WTC11 (cell line): ENCODE measurements at regions not wholly inside any gene's neighbourhood (a gene's known extent, or its start where the extent isn't known, plus 50 kb on each side); places are given as distances from the start of the nearest gene placed in this dataset.
A peak's percentile ranks its signal among the peaks of the same experiment; 100 is the strongest.

Experiments used
- ATAC-seq: fragments of 200-7000 bp; cut with Tn5 transposase; 2 replicates; pipeline ENCODE4 v1.10.0; 2021; ENCODE audit warnings: mild to moderate bottlenecking, moderate library complexity
- CTCF ChIA-PET: fragments of 300-600 bp; sonication (Branson Sonifier 250); formaldehyde crosslinking; loops from one replicate; lab custom pipeline; 2021; ENCODE audit warnings: antibody characterized with exemption; lab: Charles Lee
- POLR2A ChIA-PET: fragments of 350-600 bp; sonication (Branson Sonifier 250); formaldehyde crosslinking; loops from one replicate; lab custom pipeline; 2021; ENCODE audit warnings: antibody characterized with exemption; lab: Charles Lee
- DNase-seq: peaks from one replicate; pipeline ENCODE4 v3.0.0; 2021; ENCODE audit warnings: low spot score
- H3K27ac Mint-ChIP-seq: 2 replicates; pipeline ENCODE4 v1.8.0; 2021; ENCODE audit warnings: mixed read lengths
- H3K27me3 Mint-ChIP-seq: 2 replicates; pipeline ENCODE4 v1.8.0; 2021; ENCODE audit warnings: low read depth, mild to moderate bottlenecking, moderate library complexity, mixed read lengths
- H3K36me3 Mint-ChIP-seq: 2 replicates; pipeline ENCODE4 v1.8.0; 2021; ENCODE audit warnings: mixed read lengths
- H3K4me1 Mint-ChIP-seq: 2 replicates; pipeline ENCODE4 v1.8.0; 2022; ENCODE audit warnings: mixed read lengths
- H3K4me3 Mint-ChIP-seq: 2 replicates; pipeline ENCODE4 v1.8.0; 2021; ENCODE audit warnings: mild to moderate bottlenecking, moderate library complexity, mixed read lengths
- H3K9me3 Mint-ChIP-seq: 2 replicates; pipeline ENCODE4 v1.8.0; 2021; ENCODE audit warnings: mixed read lengths
- ERG ChIP-seq: fragments of 250-450 bp; sonication (Bioruptor Pico); IDR thresholded peaks from 2 replicates; pipeline ENCODE4 v1.8.0; 2021; ENCODE audit warnings: mild to moderate bottlenecking
- HMGA2 ChIP-seq: fragments of 250-450 bp; sonication (Bioruptor Pico); IDR thresholded peaks from 2 replicates; pipeline ENCODE4 v1.4.0; 2021; ENCODE audit warnings: mild to moderate bottlenecking, moderate library complexity
- IRF1 ChIP-seq: sonication (generic); formaldehyde crosslinking; IDR thresholded peaks from 2 replicates; pipeline ENCODE4 v1.8.0; 2023; ENCODE audit warnings: missing genetic modification reagents
- JAZF1 ChIP-seq: fragments of 250-450 bp; sonication (Bioruptor Pico); IDR thresholded peaks from 2 replicates; pipeline ENCODE4 v1.9.0; 2021; ENCODE audit warnings: moderate library complexity, mild to moderate bottlenecking, inconsistent platforms
- KAT7 ChIP-seq: sonication (generic); formaldehyde crosslinking; IDR thresholded peaks from 2 replicates; pipeline ENCODE4 v1.8.1; 2023; ENCODE audit warnings: missing genetic modification reagents, mild to moderate bottlenecking, borderline replicate concordance
- NR2C2 ChIP-seq: sonication (generic); formaldehyde crosslinking; IDR thresholded peaks from 2 replicates; pipeline ENCODE4 v1.8.0; 2022; ENCODE audit warnings: mild to moderate bottlenecking, missing genetic modification reagents
- PREB ChIP-seq: sonication (generic); formaldehyde crosslinking; IDR thresholded peaks from 2 replicates; pipeline ENCODE4 v1.8.1; 2022; ENCODE audit warnings: mild to moderate bottlenecking, missing genetic modification reagents, moderate library complexity, borderline replicate concordance
- SP1 ChIP-seq: sonication (generic); formaldehyde crosslinking; conservative IDR thresholded peaks from 2 replicates; pipeline ENCODE4 v1.8.1; 2022; ENCODE audit warnings: missing genetic modification reagents
- ZBTB21 ChIP-seq: sonication (generic); formaldehyde crosslinking; IDR thresholded peaks from 2 replicates; pipeline ENCODE4 v1.8.1; 2023; ENCODE audit warnings: mild to moderate bottlenecking, missing genetic modification reagents, borderline replicate concordance
- ZNF138 ChIP-seq: sonication (generic); formaldehyde crosslinking; conservative IDR thresholded peaks from 2 replicates; pipeline ENCODE4 v1.8.1; 2022; ENCODE audit warnings: mild to moderate bottlenecking, moderate library complexity, missing genetic modification reagents
- ZNF219 ChIP-seq: sonication (generic); formaldehyde crosslinking; IDR thresholded peaks from 2 replicates; pipeline ENCODE4 v1.8.0; 2023; ENCODE audit warnings: missing genetic modification reagents, mild to moderate bottlenecking, borderline replicate concordance
- ZNF232 ChIP-seq: sonication (generic); formaldehyde crosslinking; IDR thresholded peaks from 2 replicates; pipeline ENCODE4 v1.8.0; 2022; ENCODE audit warnings: mild to moderate bottlenecking, missing genetic modification reagents
- ZNF263 ChIP-seq: sonication (generic); formaldehyde crosslinking; IDR thresholded peaks from 2 replicates; pipeline ENCODE4 v1.8.1; 2022; ENCODE audit warnings: low read depth, mild to moderate bottlenecking, moderate library complexity, missing genetic modification reagents
- ZNF317 ChIP-seq: sonication (generic); formaldehyde crosslinking; IDR thresholded peaks from 2 replicates; pipeline ENCODE4 v1.8.1; 2023; ENCODE audit warnings: low read depth, mild to moderate bottlenecking, moderate library complexity, missing genetic modification reagents, borderline replicate concordance

- TF ChIP-seq ZNF317 (no peak), IRF1 (CRISPR knock-in tag) (no peak), JAZF1 (CRISPR knock-in tag) (no peak), ERG (no peak), ZNF232 (CRISPR knock-in tag) (no peak), ZNF138 (no peak), NR2C2 (CRISPR knock-in tag) (no peak), PREB (CRISPR knock-in tag) (no peak), ZNF219 (CRISPR knock-in tag) (no peak), HMGA2 (CRISPR knock-in tag) (no peak)
These were observed 128.2 kb upstream of the IRX4 start (continued) for GRCh38 chr5:2010940-2011339.

GRCh38 chr5:2009986-2010914 lies 127.5 kb upstream of the IRX4 start:
- Mint-ChIP-seq H3K27ac (no peak overlapping the region), H3K27me3 (no peaks in the 10 kb centered on the region), H3K9me3 (no peaks in the 10 kb centered on the region), H3K36me3 (no peaks in the 10 kb centered on the region), H3K4me1 (0 out of 2 replicates have a peak, but pooled peaks cover 3% of the 10 kb centered on the region), H3K4me3 (no peak overlapping the region)
- DNase-seq (no peak), ATAC-seq (no peak)
- POLR2A ChIA-PET, result no interaction called here
- CTCF ChIA-PET, result interaction anchor here (0.5 to 1.6 kb wide), 2 partner anchors 29 to 310 kb away, joined by 3 read pairs; no protein-coding TSS in a partner anchor
- TF ChIP-seq KAT7 (CRISPR knock-in tag) (no peak), ZNF263 (CRISPR knock-in tag) (no peak)

- Mint-ChIP-seq H3K27ac (no peak overlapping the region), H3K4me3 (no peak overlapping the region), H3K4me1 (0 out of 2 replicates have a peak, but pooled peaks cover 3% of the 10 kb centered on the region), H3K9me3 (no peaks in the 10 kb centered on the region), H3K27me3 (no peaks in the 10 kb centered on the region), H3K36me3 (no peaks in the 10 kb centered on the region)
- TF ChIP-seq ZBTB21 (CRISPR knock-in tag), result no peak
- ChIA-PET POLR2A (no interaction called here), CTCF (interaction anchor here (1.6 kb wide), 1 partner anchor 30 kb away, joined by 3 read pairs; no protein-coding TSS in a partner anchor)
- no peak for DNase-seq
- no peak for ATAC-seq
These were observed 126.3 kb upstream of the IRX4 start for GRCh38 chr5:2008851-2009629.

- no peak for ATAC-seq
- H3K27me3 Mint-ChIP-seq, result no peaks in the 10 kb centered on the region
- 0 out of 2 replicates have a peak, but pooled peaks cover 3% of the 10 kb centered on the region for H3K4me1 Mint-ChIP-seq
- ChIA-PET POLR2A (no interaction called here), CTCF (interaction anchor here (0.9 kb wide), 1 partner anchor 244 kb away, joined by 3 read pairs; no protein-coding TSS in a partner anchor)
- no peaks in the 10 kb centered on the region for H3K36me3 Mint-ChIP-seq
- H3K27ac Mint-ChIP-seq, result peak overlapping the region; percentile 78
- no peak for DNase-seq
- H3K9me3 Mint-ChIP-seq, result no peaks in the 10 kb centered on the region
- no peak overlapping the region for H3K4me3 Mint-ChIP-seq
- no peak for TF ChIP-seq SP1 (CRISPR knock-in tag)
These were observed 125.3 kb upstream of the IRX4 start for GRCh38 chr5:2007878-2008501.
